ENCODE measurements at regions not wholly inside any gene's neighbourhood (a gene's known extent, or its start where the extent isn't known, plus 50 kb on each side); places are given as distances from the start of the nearest gene placed in this dataset.

DNA sequence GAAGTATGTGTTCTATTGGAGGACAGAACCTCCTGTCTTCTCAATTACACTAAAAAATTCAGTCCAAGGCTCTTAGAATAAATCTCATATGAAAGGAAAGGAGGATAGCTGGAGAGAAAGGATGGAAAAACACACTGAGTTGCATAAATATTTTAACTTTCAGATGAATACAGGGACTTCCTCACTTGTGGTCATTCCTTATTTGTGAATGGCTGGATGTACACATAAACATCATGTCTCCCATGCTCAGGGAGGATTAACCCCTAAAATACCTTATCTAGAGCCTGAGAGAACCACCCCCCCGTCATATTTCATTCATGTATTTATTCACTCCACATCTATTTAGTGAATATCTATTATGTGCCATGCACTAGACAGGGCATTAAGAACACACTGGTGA, 217.6 kb upstream of the CITED2 start:
- no peak for DNase-seq

- no peak for DNase-seq
Measured at GRCh38 chr6:139591075-139591865, 216.8 kb upstream of the CITED2 start.

DNA sequence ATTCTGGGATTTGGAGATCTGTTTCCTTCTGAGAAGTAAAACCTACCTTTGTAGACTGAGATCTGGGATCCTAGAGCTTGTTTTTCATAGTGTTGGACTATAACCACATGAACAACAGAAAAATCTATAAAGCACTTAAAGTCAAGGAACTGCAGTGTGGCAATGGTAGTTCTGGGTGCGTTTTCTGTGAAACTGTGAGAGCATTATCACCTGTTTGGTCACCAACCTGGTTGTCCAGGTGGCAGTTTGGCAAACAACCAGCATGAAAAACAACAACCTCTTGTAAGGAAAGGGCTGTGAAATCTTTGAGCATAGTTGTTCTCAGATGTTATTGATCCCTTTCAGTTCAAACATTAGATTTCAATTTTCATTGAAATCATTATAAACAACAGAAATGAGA, 215.8 kb upstream of the CITED2 start:
- DNase-seq = no peak

- DNase-seq = no peak
Measured at GRCh38 chr6:139588734-139589593, 214.5 kb upstream of the CITED2 start.

DNA sequence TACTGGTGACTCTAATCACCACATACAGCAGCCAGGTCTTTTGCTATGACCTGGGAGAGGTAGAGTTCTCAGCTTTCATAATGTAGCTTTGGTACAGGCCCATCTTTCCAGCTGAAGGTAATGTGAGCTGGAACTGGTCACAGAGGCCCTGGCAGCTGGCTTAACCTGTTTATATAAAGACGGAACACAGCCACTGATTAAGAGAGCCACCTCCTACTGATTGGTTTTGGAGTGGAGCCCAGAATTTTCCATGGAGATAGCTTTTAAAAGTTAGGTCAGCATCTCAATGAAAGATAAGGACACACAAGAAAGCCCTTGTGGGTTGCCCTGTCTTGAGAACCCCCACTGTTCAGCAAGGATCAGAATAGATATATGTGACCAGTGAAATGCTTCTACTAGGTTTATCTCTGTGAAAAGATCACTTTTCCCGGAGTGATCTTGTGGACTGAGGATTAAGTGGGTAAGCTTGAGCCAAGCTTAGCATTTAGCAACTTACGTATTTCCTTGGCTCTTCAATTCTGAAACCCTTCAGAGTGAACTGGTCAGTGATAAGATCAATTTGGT, 213.7 kb upstream of the CITED2 start:
- no peak for DNase-seq

DNA sequence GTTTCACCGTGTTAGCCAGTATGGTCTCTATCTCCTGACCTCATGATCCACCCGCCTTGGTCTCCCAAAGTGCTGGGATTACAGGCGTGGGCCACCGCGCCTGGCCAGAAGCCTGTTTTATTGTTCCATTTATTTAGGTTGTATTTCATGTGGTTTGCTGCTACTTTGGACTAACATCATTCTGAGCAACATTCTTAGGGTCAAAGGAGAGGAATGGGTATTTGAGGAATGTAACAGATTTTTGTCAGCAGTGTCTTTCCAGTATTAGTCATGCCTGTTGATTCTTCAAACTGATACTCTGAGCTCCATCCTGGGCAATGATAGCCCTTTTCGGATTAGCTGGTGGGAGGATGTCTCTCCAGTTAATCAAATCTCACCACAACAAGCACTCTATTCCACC, 213.0 kb upstream of the CITED2 start:
- no peak for DNase-seq

GRCh38 chr6:139586273-139586672, 211.8 kb upstream of the CITED2 start:
- DNase-seq = no peak

GRCh38 chr6:139584599-139584998, 210.2 kb upstream of the CITED2 start:
- no peak for DNase-seq

GRCh38 chr6:139583420-139583819, 209.0 kb upstream of the CITED2 start:
- DNase-seq = no peak

DNA sequence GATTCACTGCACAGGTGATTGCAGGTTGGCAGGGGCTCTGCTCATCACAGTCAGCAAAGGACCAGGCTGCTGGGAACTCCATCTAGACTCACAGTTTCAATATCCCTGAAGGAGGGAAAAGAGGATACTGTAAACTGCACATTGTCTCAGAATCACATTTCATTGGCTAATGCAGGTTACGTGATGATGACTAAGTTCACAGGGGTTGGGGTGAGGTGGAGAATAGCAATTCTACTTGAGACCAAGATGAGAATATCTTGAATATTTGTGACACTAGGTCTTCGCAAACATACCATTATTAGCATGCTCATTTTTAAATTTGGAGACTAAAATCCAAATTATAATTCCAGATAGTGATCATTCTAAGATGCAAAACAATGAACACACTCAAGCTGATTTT, 208.5 kb upstream of the CITED2 start:
- no peak for DNase-seq

- DNase-seq = no peak
Measured at GRCh38 chr6:139581485-139581865, 207.0 kb upstream of the CITED2 start.

DNA sequence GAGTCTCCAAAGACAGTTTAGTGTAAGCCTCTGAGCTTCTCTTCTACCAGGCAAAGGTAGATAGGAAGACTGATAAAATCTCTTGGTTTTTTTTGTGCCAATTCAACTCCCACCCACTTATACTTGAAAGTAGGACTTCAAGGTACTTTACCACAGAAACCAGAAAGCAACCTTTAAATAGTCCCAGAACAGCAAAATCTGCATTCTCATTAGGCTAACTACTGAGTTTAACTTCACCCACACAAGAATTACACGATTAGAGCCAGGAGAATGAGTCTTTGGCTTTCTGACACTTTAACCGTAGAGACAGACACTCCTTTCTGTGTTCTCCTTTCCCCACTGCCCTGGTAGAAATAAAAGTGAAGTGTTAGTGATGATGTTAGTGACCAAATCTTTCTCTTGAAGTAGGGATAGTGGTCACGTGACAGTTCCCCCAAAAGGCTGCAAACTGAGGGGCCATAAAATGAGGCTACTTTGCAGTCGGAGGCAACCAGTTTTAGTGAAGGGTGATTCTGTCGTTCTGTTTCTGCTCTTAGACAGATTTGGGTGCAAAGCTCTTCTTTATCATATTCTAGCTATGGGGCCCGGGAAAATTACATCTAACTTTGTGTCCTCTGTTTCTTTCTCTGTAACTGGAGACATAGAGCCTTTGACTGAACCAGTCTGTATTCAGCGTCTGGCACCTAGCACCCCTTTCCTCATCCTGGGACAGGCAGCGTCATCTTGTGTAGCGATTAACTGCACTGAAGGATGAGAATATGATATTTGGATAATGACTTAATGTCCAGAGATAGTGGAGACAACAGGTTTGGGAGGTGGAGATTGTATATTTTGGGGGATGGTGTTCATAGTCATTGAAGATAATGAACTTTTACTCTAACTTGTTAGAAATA, 206.4 kb upstream of the CITED2 start:
- no peak for DNase-seq

DNA sequence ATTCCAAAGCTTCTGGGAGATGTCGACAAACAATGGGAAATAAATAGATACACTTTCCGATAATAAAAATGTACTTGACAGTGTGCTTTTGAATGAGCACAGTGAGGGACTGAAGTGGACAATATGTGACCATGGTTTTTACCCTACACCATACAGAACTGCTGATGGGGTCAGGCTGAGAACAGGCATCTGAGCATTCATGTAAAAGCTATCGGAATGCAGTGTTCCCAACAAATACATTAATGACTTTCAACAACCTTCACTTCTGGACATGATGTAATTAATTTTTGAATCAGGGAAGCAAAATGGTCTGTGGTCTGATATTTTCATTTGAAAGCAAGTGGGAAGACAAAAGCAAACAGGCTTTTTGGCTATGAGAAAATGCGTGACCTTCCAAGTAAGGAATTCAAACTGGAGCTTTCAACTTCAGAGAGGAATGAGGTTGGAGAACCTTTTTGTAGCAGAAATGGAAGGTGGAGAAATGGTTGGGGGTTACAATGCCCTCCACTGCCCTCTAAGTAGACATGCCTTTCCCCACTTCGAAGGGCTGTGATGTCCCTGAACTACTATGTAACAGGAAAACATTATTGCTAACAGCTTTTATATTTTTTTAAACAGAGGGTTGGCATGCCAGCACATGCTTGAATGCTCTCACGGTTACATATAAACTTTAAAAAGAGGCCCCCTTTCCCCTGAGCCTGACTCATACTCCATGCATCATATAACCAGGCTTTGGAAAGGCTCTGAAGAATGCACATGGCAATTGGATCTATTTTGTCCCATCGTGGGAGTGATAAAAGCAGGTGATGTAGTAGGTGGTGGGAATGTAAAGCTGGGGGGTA, 203.5 kb upstream of the CITED2 start:
- no peak for DNase-seq

DNA sequence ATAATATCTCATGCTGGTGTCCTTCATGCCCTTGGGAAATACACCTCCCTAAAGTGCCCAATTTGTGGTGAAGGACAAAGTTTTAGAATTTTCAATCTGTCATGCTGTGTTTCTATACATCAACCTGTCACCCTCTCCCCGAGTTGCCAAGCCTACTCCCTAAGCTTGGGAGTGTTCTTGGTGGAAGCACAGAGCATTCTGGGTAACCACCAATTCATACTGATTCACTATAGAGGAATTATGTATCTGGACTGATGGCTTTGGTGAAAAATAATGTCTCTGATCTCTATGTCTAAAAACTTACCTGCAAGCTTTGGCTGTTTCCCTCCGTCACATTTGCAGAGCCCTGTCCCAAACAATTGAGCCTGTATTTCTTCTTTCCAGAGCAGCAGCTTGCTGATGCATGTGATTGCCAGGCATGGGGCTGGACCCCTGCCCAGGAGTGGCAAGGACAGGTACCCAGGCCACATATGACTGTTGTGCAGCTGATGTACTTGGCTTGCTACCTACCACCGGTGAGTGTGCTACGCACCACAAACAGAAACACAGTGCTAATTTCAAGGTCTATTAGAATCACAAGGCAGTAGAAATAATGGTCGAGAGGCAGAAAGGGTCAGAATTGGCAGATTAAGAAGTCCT, 202.8 kb upstream of the CITED2 start:
- peak in 1 of 56 donors; percentile 1 for DNase-seq

DNA sequence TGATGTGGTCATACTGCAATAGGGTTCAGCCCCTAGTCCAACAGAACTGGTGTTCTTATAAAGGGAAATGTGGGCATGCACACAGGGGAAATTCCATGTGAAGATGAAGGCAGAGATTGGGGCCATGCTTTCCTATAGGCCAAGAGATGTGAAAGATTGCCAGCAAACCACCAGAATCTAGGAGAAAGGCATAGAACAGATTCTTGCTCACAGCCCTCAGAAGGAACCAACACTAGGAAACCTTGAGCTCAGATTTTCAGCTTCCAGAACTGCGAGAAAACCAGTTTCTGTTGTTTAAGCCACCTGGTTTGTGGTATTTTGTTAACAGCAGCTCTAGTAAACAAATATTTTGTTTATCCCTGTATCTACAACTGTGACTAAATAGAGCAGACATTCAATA, 197.6 kb upstream of the CITED2 start:
- no peak for DNase-seq

- DNase-seq = no peak
Measured at GRCh38 chr6:139570166-139570565, 195.7 kb upstream of the CITED2 start.

DNA sequence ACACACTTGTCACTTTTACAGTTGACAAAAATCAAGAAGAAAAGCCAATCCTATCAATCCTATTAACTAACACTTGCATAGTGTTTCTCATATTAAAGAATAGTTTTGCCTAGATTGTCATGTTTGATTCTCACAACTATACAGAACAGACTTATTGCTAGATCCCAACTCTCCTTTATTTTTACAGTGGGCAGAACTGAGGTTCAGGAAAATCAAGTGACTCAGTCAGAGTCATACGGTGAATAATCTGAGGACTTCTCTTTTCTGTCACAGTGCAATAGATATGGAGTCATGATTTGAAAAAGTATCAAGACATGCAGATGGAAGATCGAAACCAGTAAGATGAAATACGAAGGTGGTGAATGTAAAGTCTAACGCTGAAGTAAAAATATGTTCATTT, 195.1 kb upstream of the CITED2 start:
- DNase-seq = no peak

DNA sequence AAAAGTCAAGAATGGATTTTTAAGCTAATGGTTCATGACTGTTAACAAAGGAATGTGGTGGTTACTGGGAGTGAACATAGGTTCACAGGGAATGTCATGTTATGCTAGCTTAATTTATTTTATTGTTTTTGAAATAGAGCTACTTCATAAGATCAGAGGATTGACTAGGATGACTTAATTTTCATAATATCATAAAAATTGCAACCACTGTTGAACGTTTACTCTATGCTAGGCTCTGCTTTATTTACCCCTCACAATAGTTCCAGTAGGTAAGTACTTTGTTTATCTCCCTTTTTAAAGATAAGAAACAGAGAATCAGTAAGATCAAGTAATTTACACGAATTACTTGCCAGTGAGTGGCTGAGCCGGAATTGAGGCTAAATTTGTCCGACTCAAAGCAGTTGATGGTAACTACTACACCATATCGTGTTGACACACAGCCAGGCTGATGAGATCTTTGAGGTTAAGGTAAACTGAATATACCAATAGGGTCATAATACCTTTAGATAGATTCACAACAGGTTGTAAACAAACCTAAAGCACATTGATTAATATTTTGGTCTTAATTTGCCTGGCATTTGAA, 194.6 kb upstream of the CITED2 start:
- no peak for DNase-seq

DNA sequence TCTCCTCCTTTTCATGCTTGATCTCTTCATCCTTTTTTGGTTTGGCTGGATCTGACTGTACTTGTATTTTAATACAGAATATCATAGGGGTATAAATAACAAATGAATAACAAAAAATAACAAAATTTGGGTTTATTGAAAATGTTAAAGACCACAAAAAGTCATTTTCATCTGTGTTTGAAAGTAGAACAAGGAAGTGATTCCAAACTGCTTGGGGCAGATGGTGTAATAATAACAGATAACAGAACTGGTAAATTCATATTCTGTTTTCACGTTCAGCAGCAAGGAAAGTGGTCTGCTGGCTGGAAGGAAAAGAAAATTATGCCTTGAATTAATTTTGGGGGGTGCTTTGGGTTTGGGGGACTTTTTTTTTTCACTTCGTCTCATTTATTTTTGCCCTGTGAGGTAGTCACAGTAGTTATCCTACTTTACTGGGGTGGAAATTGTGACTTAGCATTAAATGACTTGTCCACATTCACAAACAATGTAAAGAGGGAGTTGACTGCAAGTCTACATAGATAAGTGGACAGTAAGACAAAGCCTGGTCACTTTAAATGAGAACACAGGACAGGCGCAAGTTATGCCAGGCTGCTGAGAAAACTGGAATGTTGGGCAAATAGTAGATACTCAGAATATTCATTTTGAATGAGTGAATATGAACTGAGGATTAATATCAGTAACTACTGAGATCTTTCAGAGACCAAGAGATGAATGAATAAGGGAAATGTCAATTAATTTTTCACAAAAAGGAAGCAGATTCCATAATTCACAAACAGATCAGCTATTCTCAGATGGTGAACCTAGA, 193.9 kb upstream of the CITED2 start:
- no peak for DNase-seq
